GM12878 (cell line): ENCODE measurements at regions not wholly inside any gene's neighbourhood (a gene's known extent, or its start where the extent isn't known, plus 50 kb on each side); places are given as distances from the start of the nearest gene placed in this dataset.

ENCODE experiments used
- ATAC-seq: fragments of 200-7000 bp; cut with Tn5 transposase; 3 replicates; pipeline ENCODE4 v1.9.1; 2020; ENCODE audit warnings: mild to moderate bottlenecking, moderate library complexity
- BruUV-seq: library from RNA; stranded (reverse); fragments of 400-500 nt; replicated peaks from 2 replicates; lab custom pipeline; 2021; lab: Mats Ljungman, UMichigan
- CTCF ChIA-PET: fragments of 300-600 bp; sonication (Branson Sonifier 250); formaldehyde crosslinking; extraction: SDS; loops from one replicate; lab custom pipeline; 2021; ENCODE audit warnings: inconsistent platforms; lab: Yijun Ruan, JAX
- POLR2A ChIA-PET: fragments of 350-600 bp; formaldehyde crosslinking; extraction: SDS; loops from one replicate; lab custom pipeline; 2021; ENCODE audit warnings: inconsistent platforms; lab: Charles Lee
- RAD21 ChIA-PET: fragments of 300-600 bp; sonication (Branson Sonifier 250); formaldehyde crosslinking; loops from one replicate; lab custom pipeline; 2023; ENCODE audit warnings: antibody characterized with exemption; ENCODE audit not compliant: unreplicated experiment; lab: Charles Lee
- SMC1A ChIA-PET: fragments of 300-600 bp; sonication (Branson Sonifier 250); formaldehyde crosslinking; loops from one replicate; lab custom pipeline; 2023; ENCODE audit not compliant: unreplicated experiment, uncharacterized antibody; lab: Charles Lee
- DNase-seq: peaks from one replicate; pipeline ENCODE4 v3.0.0-alpha.2; 2011; ENCODE audit warnings: low read depth, low spot score
- FAIRE-seq: peaks from 3 replicates; lab custom pipeline; 2011; peaks lifted over from hg19 to GRCh38; lab: Jason Lieb, UNC
- H2AFZ ChIP-seq: 2 replicates; pipeline ENCODE4 v1.6.0; 2011; ENCODE audit warnings: low read depth, low read length, control low read depth; ENCODE audit not compliant: control insufficient read depth
- H3K27ac ChIP-seq: 2 replicates; pipeline ENCODE4 v1.5.1; 2011; ENCODE audit warnings: control low read depth; ENCODE audit not compliant: control insufficient read depth, insufficient read depth
- H3K27me3 ChIP-seq, 2 experiments: replicated peaks in 1 of 2; 2 replicates each; pipeline versions ENCODE4 v1.6.0 to v1.6.1; 2011; ENCODE audit warnings: low read length in 1 of 2; ENCODE audit not compliant: control insufficient read depth in 2 of 2, insufficient read depth in 2 of 2
- H3K36me3 ChIP-seq, 2 experiments: 2 replicates each; pipeline ENCODE4 v1.5.1; 2011; ENCODE audit warnings: low read length in 1 of 2; ENCODE audit not compliant: control insufficient read depth in 2 of 2, insufficient read depth in 2 of 2
- H3K4me1 ChIP-seq: 2 replicates; pipeline ENCODE4 v1.6.1; 2011; ENCODE audit warnings: mild to moderate bottlenecking, low read length, moderate library complexity, mixed read lengths; ENCODE audit not compliant: control insufficient read depth, insufficient read depth
- H3K4me2 ChIP-seq: 2 replicates; pipeline ENCODE4 v1.6.0; 2011; ENCODE audit warnings: control low read depth; ENCODE audit not compliant: control insufficient read depth, insufficient read depth
- H3K4me3 ChIP-seq: fragments of 200-600 bp; sonication (generic); 2 replicates; pipeline ENCODE4 v1.5.1; 2016
- H3K79me2 ChIP-seq: 2 replicates; pipeline ENCODE4 v1.6.0; 2011; ENCODE audit warnings: low read length; ENCODE audit not compliant: control insufficient read depth, insufficient read depth
- H3K9ac ChIP-seq: 2 replicates; pipeline ENCODE4 v1.8.0; 2011; ENCODE audit warnings: low read length, control low read depth, mixed read lengths; ENCODE audit not compliant: control insufficient read depth, insufficient read depth
- H3K9me3 ChIP-seq: replicated peaks from 3 replicates; pipeline ENCODE4 v1.5.1; 2011; ENCODE audit warnings: mild to moderate bottlenecking, low read length; ENCODE audit not compliant: control insufficient read depth, insufficient read depth
- H4K20me1 ChIP-seq: 2 replicates; pipeline ENCODE4 v1.6.0; 2011; ENCODE audit not compliant: control insufficient read depth, insufficient read depth
- ATF2 ChIP-seq: IDR thresholded peaks from 2 replicates; pipeline ENCODE4 v1.6.1; 2012; ENCODE audit warnings: low read length, inconsistent platforms
- ATF7 ChIP-seq: fragments of 450-650 bp; IDR thresholded peaks from 2 replicates; pipeline ENCODE4 v1.6.1; 2016; ENCODE audit warnings: low read depth, mild to moderate bottlenecking
- CBX5 ChIP-seq: sonication (generic); IDR thresholded peaks from 2 replicates; pipeline ENCODE4 v1.6.1; 2016; ENCODE audit warnings: low read depth, moderate library complexity, mild to moderate bottlenecking, inconsistent platforms
- KLF5 ChIP-seq: fragments of 450-650 bp; IDR thresholded peaks from 2 replicates; pipeline ENCODE4 v1.6.1; 2014; ENCODE audit warnings: mild to moderate bottlenecking; ENCODE audit not compliant: partially characterized antibody
- LARP7 ChIP-seq: fragments of 450-650 bp; IDR thresholded peaks from 2 replicates; pipeline ENCODE4 v1.6.1; 2017; ENCODE audit warnings: mild to moderate bottlenecking
- MYC ChIP-seq: IDR thresholded peaks from 2 replicates; pipeline ENCODE4 v1.6.1; 2011; ENCODE audit warnings: mild to moderate bottlenecking, low read length, moderate library complexity, inconsistent platforms; ENCODE audit not compliant: insufficient read depth, insufficient replicate concordance, insufficient read length, severe bottlenecking
- RB1 ChIP-seq: fragments of 450-650 bp; formaldehyde crosslinking; IDR thresholded peaks from 2 replicates; pipeline ENCODE4 v1.6.1; 2017; ENCODE audit warnings: mild to moderate bottlenecking, borderline replicate concordance
- RBBP5 ChIP-seq: fragments of 200-600 bp; sonication (generic); conservative IDR thresholded peaks from 2 replicates; pipeline ENCODE4 v1.6.1; 2016
- SIN3A ChIP-seq: IDR thresholded peaks from 2 replicates; pipeline ENCODE4 v1.6.1; 2012; ENCODE audit warnings: low read depth, low read length, improper control_type of control experiment
- YBX1 ChIP-seq: fragments of 450-650 bp; IDR thresholded peaks from 2 replicates; pipeline ENCODE4 v1.6.1; 2016; ENCODE audit warnings: antibody characterized with exemption
- YY1 ChIP-seq: IDR thresholded peaks from 2 replicates; pipeline ENCODE4 v1.6.1; 2011; ENCODE audit warnings: low read depth, mild to moderate bottlenecking, low read length
- ZBTB4 ChIP-seq: fragments of 450-650 bp; formaldehyde crosslinking; IDR thresholded peaks from 2 replicates; pipeline ENCODE4 v1.4.0; 2022; ENCODE audit warnings: mild to moderate bottlenecking, moderate library complexity
- ZNF207 ChIP-seq: fragments of 450-650 bp; IDR thresholded peaks from 2 replicates; pipeline ENCODE4 v1.6.1; 2014; ENCODE audit warnings: antibody characterized with exemption, mild to moderate bottlenecking, borderline replicate concordance
- ZNF592 ChIP-seq: fragments of 450-650 bp; IDR thresholded peaks from 2 replicates; pipeline ENCODE4 v1.6.1; 2017; ENCODE audit warnings: mild to moderate bottlenecking, moderate library complexity
- WGBS: methylation state at CpG from one replicate; pipeline ENCODE4 v1.1.6; 2016; ENCODE audit warnings: low lambda C conversion rate; ENCODE audit not compliant: insufficient replicate concordance, insufficient coverage; ENCODE audit errors: missing lambda C conversion rate; 5-methylcytosine and 5-hydroxymethylcytosine counted together
- in situ Hi-C: fragments of 300-500 bp; cut with MboI; formaldehyde crosslinking; loops from 9 replicates; pipeline ENCODE4 v1.14.3; 2018; ENCODE audit warnings: mixed read lengths
- intact Hi-C: fragments of 100-400 bp; cut with micrococcal nuclease; formaldehyde crosslinking; loops from one replicate; pipeline ENCODE4 v1.14.2; 2022; ENCODE audit not compliant: unreplicated experiment
- TF ChIP-seq, protein P1 (sequence below): IDR thresholded peaks from 2 replicates; pipeline ENCODE4 v1.6.1; 2011; ENCODE audit warnings: borderline replicate concordance, low read depth, mild to moderate bottlenecking, moderate library complexity, mixed read lengths, low read length; ENCODE audit not compliant: insufficient read depth; ENCODE audit errors: extremely low read length
- TF ChIP-seq, protein P2 (sequence below): IDR thresholded peaks from 2 replicates; pipeline ENCODE4 v1.6.1; 2011; ENCODE audit warnings: low read depth, mild to moderate bottlenecking, low read length, moderate library complexity, borderline replicate concordance; ENCODE audit errors: extremely low read depth

GRCh38 chr13:73281746-73282145, 222.9 kb downstream of the KLF5 start:
- no peaks in the 10 kb centered on the region for H3K4me1 ChIP-seq
- POLR2A ChIA-PET: no interaction called here
- intact Hi-C loops (no loop called here), in situ Hi-C loops (no loop called here)
- no peak overlapping the region for H3K9ac ChIP-seq
- no peaks in the 10 kb centered on the region for H3K79me2 ChIP-seq
- no peak overlapping the region for H3K27ac ChIP-seq
- 2% methylated on average over 2 of the region's 2 CpGs for WGBS
- ATAC-seq: no peak
- RAD21 ChIA-PET: no interaction called here
- CTCF ChIA-PET: no interaction called here
- no TSS peak for BruUV-seq
- H2AFZ ChIP-seq: no peak overlapping the region
- no peaks in the 10 kb centered on the region for H4K20me1 ChIP-seq
- no peaks in the 10 kb centered on the region for H3K9me3 ChIP-seq
- H3K4me3 ChIP-seq: no peak overlapping the region
- no peaks in the 10 kb centered on the region for H3K36me3 ChIP-seq
- H3K4me2 ChIP-seq: no peak overlapping the region
- no peak for DNase-seq
- no peak for FAIRE-seq
- SMC1A ChIA-PET: no interaction called here
- no peaks in the 10 kb centered on the region for H3K27me3 ChIP-seq
- no peak for TF ChIP-seq RB1
- TF ChIP-seq CBX5: no peak
- no peak for TF ChIP-seq ZNF207
- TF ChIP-seq KLF5: no peak
- no peak for TF ChIP-seq MYC
- no peak for TF ChIP-seq YBX1
- TF ChIP-seq, protein P1, sequence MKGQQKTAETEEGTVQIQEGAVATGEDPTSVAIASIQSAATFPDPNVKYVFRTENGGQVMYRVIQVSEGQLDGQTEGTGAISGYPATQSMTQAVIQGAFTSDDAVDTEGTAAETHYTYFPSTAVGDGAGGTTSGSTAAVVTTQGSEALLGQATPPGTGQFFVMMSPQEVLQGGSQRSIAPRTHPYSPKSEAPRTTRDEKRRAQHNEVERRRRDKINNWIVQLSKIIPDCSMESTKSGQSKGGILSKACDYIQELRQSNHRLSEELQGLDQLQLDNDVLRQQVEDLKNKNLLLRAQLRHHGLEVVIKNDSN: no peak
- TF ChIP-seq YY1: no peak
- no peak for TF ChIP-seq ATF2
- TF ChIP-seq, protein P2, sequence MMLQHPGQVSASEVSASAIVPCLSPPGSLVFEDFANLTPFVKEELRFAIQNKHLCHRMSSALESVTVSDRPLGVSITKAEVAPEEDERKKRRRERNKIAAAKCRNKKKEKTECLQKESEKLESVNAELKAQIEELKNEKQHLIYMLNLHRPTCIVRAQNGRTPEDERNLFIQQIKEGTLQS: no peak
- no peak for TF ChIP-seq SIN3A
- TF ChIP-seq ATF7: no peak
- TF ChIP-seq LARP7: no peak
- no peak for TF ChIP-seq ZNF592
- no peak for TF ChIP-seq ZBTB4 (CRISPR knock-in tag)
- TF ChIP-seq RBBP5: no peak
